ENCODE measurements at regions not wholly inside any gene's neighbourhood (a gene's known extent, or its start where the extent isn't known, plus 50 kb on each side); places are given as distances from the start of the nearest gene placed in this dataset.

- TF ChIP-seq POLR2A (IDR thresholded peaks at IDR 0.05) = no peak
- TF ChIP-seq, protein P1, sequence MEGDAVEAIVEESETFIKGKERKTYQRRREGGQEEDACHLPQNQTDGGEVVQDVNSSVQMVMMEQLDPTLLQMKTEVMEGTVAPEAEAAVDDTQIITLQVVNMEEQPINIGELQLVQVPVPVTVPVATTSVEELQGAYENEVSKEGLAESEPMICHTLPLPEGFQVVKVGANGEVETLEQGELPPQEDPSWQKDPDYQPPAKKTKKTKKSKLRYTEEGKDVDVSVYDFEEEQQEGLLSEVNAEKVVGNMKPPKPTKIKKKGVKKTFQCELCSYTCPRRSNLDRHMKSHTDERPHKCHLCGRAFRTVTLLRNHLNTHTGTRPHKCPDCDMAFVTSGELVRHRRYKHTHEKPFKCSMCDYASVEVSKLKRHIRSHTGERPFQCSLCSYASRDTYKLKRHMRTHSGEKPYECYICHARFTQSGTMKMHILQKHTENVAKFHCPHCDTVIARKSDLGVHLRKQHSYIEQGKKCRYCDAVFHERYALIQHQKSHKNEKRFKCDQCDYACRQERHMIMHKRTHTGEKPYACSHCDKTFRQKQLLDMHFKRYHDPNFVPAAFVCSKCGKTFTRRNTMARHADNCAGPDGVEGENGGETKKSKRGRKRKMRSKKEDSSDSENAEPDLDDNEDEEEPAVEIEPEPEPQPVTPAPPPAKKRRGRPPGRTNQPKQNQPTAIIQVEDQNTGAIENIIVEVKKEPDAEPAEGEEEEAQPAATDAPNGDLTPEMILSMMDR (IDR thresholded peaks at IDR 0.05) = no peak
Measured at GRCh38 chr3:94251566-94251965, 188.7 kb downstream of the NSUN3 start.
